GM12873 (cell line): ENCODE measurements at regions not wholly inside any gene's neighbourhood (a gene's known extent, or its start where the extent isn't known, plus 50 kb on each side); places are given as distances from the start of the nearest gene placed in this dataset.

Experiments
- TF ChIP-seq, protein P1 (sequence below): IDR thresholded peaks from 2 replicates; pipeline ENCODE4 v1.5.1; 2012; ENCODE audit warnings: low read depth, mild to moderate bottlenecking, moderate library complexity, low read length, control low read depth; ENCODE audit not compliant: insufficient read depth; ENCODE audit errors: missing control alignments

DNA sequence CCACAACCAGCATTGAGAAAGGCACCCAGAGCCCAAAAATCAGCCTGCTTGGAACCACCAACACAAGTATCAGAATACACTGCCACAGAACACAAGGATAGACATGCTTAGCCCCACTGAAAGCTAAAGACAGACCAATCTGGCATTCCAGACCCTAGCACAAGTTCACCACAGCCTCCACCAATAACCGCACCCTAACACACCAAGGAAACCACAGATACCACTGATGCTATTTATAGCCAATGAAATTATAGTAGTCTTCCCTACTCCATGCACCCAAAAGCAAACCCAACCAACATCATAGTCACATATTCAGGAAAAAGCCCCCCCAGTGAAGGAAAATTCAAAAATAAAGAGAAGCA, 83.9 kb upstream of the STT3B start:
- TF ChIP-seq, protein P1, sequence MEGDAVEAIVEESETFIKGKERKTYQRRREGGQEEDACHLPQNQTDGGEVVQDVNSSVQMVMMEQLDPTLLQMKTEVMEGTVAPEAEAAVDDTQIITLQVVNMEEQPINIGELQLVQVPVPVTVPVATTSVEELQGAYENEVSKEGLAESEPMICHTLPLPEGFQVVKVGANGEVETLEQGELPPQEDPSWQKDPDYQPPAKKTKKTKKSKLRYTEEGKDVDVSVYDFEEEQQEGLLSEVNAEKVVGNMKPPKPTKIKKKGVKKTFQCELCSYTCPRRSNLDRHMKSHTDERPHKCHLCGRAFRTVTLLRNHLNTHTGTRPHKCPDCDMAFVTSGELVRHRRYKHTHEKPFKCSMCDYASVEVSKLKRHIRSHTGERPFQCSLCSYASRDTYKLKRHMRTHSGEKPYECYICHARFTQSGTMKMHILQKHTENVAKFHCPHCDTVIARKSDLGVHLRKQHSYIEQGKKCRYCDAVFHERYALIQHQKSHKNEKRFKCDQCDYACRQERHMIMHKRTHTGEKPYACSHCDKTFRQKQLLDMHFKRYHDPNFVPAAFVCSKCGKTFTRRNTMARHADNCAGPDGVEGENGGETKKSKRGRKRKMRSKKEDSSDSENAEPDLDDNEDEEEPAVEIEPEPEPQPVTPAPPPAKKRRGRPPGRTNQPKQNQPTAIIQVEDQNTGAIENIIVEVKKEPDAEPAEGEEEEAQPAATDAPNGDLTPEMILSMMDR: no peak

DNA sequence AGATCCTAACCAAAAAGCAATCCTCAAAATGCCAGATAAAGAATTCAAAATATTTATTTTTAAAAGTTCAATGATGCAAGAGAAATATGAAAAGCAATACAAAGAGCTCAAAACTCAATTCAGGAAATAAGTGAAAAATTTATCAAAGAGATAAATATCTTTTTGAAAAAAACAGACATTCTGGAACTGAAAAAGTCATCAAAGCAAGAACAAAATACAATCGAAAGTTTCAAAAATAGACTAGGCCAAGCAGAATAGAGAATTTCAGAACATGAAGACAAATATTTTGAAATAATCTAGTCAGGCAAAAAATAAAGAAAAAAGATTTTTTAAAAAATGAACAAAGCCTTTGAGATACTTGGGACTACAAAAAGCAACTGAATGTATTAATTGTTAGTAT, 83.4 kb upstream of the STT3B start:
- TF ChIP-seq, protein P1: no peak

DNA sequence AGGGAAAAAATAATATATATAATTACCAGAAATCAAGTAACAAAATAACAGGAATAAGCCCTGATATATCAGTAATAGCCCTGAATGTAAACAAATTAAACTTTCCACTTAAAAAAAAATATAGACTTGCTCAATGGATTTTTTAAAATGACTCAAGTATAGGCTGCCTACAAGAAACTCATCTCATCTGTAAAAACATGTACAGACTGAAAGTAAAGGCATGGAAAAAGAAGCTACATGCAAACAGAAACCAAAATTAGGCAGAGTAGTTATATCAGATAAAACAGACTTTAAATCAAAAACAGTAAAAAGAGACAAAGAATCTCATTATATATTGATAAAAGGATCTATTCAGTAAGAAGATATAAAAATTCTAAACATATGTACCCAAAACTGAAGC, 82.4 kb upstream of the STT3B start:
- TF ChIP-seq, protein P1: no peak

DNA sequence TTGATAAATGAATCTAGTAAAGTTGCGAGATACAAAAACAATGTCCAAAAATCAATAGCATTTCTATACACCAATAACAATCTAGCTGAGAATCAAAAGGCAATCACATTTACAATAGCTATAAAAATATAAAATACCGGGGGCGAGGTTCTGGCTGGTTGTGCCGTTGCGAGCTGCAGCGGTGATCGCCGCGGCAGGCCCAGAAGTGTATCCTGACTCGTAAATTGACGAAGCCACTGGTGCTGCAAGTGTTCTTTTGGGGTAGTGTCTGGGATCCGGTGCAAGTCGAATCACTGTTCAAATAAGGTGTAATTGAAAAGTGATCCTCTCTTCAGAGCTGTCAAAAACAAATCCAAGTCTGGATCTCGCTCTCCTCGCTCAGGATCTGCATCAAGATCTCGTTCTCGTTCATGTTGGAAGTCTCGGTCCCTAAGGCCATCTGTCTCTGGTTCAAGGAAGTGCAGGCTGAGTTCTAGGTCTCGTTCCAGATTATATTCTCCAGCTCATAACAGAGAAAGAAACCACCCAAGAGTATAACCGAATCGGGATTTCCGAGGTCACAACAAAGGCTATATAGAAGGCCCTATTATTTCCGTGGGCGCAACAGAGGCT, 80.1 kb upstream of the STT3B start:
- TF ChIP-seq, protein P1: no peak

DNA sequence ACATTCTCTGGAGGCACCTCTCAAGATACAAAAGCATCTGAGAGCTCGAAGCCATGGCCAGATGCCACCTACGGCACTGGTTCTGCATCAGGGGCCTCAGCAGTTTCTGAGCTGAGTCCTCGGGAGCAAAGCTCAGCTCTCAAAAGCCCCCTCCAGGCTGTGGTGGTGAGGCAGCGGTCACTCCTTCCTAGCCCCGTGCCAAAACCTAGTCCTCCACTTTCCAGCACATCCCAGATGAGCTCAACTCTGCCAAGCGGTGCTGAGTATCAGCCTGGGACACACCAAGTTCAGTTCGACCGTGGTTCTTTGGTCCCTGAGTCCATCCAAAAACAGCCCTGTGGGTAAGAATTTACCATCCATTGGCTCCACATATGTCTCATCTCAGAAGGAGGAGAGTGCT, 79.3 kb upstream of the STT3B start:
- TF ChIP-seq, protein P1: no peak

DNA sequence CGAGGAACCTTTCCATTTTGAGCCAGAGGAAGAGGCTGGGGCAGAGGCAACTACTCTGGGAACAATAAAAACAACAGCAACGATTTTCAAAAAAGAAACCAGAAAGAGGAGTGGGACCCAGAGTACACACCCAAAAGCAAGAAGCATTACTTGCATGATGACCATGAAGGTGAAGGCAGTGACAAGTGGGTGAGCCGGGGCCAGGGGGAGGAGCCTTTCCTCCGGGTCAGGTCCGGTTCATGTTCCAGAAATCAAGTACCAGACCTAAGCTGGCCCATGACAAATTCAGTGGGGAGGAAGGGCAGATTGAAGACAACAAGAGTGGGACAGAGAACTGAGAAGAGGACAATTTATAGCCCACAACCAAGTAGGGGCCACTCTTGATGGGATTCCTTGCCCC, 77.2 kb upstream of the STT3B start:
- TF ChIP-seq, protein P1: no peak

DNA sequence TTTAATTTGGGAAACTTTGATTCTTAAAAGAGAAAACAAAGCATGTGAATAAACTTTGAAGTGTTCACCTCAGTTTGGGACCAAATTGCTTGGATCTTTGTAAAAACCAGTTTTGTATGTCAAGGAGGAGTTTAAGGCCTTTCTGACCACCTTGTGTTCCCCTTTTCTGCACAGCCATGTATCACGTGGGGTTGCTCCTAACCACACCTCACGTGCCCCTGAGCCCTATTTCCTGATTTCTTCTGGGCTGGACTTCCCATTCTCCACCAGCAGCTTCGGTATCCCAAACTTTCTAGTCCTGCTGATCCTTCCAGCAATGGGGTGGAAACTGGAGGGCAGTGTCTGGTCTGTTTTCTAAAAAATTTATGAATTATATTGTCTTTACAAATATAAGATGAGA, 76.4 kb upstream of the STT3B start:
- TF ChIP-seq, protein P1: no peak
